IPS-20b (cell line): ENCODE measurements at regions not wholly inside any gene's neighbourhood (a gene's known extent, or its start where the extent isn't known, plus 50 kb on each side); places are given as distances from the start of the nearest gene placed in this dataset.
"Not testable (repeated sequence)": the region's sequence is repeated elsewhere in the genome, so short reads cannot be mapped to it uniquely, and the experiment has no call there.

ENCODE experiments used
- H3K27ac ChIP-seq: one replicate; pipeline ENCODE4 v1.5.1; 2013; ENCODE audit warnings: low read length
- H3K27me3 ChIP-seq: 2 replicates; pipeline ENCODE4 v1.6.1; 2013; ENCODE audit warnings: mild to moderate bottlenecking, low read length, inconsistent platforms; ENCODE audit not compliant: insufficient read depth
- H3K36me3 ChIP-seq: 2 replicates; pipeline ENCODE4 v1.6.1; 2013; ENCODE audit warnings: low read depth, mild to moderate bottlenecking, inconsistent platforms, low read length, moderate library complexity; ENCODE audit not compliant: insufficient read depth
- H3K4me1 ChIP-seq: 2 replicates; pipeline ENCODE4 v1.6.1; 2013; ENCODE audit warnings: mild to moderate bottlenecking, control low read depth, inconsistent platforms, low read length, moderate library complexity; ENCODE audit not compliant: insufficient read depth
- H3K4me3 ChIP-seq: 2 replicates; pipeline ENCODE4 v1.5.1; 2013; ENCODE audit warnings: mild to moderate bottlenecking, low read length, inconsistent platforms
- H3K9ac ChIP-seq: 2 replicates; pipeline ENCODE4 v1.6.1; 2013; ENCODE audit warnings: low read depth, mild to moderate bottlenecking, inconsistent platforms, low read length, moderate library complexity
- H3K9me3 ChIP-seq: 2 replicates; pipeline ENCODE4 v1.6.1; 2013; ENCODE audit warnings: mild to moderate bottlenecking, low read depth, low read length, inconsistent platforms; ENCODE audit not compliant: insufficient read depth

- Histone ChIP-seq H3K36me3 (no peaks in the 10 kb centered on the region), H3K4me1 (no peaks in the 10 kb centered on the region), H3K27me3 (no peaks in the 10 kb centered on the region), H3K9ac (no peak overlapping the region), H3K4me3 (no peak overlapping the region), H3K27ac (no peak overlapping the region), H3K9me3 (no peaks in the 10 kb centered on the region)
These were observed 127.0 kb downstream of the ARRDC3 start for GRCh38 chr5:91256142-91256524.

DNA sequence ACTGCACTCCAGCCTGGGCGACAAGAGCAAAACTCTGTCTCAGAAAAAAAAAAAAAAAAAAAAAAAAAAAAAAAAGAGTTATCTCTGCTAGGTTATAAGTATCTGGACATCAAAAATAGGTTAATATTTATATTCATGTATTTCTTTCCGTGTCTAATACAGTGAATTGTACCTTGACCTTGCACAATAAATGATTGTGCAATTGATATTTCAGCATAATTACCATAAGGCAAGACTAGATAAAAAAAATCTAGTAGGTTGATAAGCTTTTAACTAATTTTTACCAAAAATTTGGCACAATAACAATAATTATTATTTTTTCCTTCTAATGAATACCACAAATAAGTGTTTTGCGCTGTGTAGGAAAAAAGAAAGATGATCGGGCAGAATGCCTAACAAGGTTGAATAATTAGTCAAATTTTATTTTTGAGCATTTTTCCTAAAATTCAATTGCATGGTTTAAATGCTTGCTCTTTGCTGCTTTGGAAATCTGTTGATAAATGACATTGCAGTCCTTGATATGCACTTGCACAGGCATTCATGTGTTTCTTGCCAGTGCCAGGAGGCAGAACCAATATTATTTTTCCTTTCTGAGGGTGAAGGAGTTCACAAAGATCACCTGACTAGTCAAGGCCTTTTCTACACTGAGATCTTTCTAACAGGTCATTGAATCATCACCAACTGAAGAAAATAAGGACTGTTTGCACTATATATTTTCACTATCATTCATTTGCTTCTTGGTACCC is 127.5 kb downstream of the ARRDC3 start:
- Histone ChIP-seq H3K9ac (no peak overlapping the region), H3K27ac (no peak overlapping the region), H3K9me3 (no peaks in the 10 kb centered on the region), H3K27me3 (no peaks in the 10 kb centered on the region), H3K36me3 (no peaks in the 10 kb centered on the region), H3K4me3 (no peak overlapping the region), H3K4me1 (no peaks in the 10 kb centered on the region)

DNA sequence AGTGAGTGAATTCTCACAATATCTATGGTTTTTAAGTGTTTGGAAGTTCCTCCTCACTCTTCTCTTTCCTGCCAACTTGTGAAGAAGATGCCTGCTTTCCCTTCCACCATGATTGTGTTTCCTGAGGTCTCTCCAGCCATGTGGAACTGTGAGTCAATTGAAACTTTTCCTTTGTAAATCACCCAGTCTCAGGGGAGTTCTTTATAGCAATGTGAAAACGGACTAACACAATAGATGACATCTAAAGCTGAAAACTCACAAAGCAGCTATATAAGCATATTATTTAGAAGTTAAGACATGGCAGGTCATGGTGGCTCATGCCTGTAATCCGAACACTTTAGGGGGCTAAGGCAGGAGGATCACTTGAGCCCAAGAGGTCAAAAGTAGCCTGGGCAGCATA is 130.2 kb downstream of the ARRDC3 start:
- H3K9ac ChIP-seq = no peak overlapping the region
- H3K36me3 ChIP-seq = no peaks in the 10 kb centered on the region
- H3K4me1 ChIP-seq = no peaks in the 10 kb centered on the region
- H3K9me3 ChIP-seq = no peaks in the 10 kb centered on the region
- no peak overlapping the region for H3K4me3 ChIP-seq
- H3K27ac ChIP-seq = no peak overlapping the region
- H3K27me3 ChIP-seq = no peaks in the 10 kb centered on the region

GRCh38 chr5:91245871-91246270 is 137.2 kb downstream of the ARRDC3 start:
- no peak overlapping the region for H3K27ac ChIP-seq
- no peak overlapping the region for H3K9ac ChIP-seq
- no peak overlapping the region for H3K4me3 ChIP-seq
- no peaks in the 10 kb centered on the region for H3K36me3 ChIP-seq
- H3K9me3 ChIP-seq = peaks cover 3% of the 10 kb centered on the region; the same call in 1 of the 2 replicates
- H3K4me1 ChIP-seq = no peaks in the 10 kb centered on the region
- H3K27me3 ChIP-seq = no peaks in the 10 kb centered on the region

DNA sequence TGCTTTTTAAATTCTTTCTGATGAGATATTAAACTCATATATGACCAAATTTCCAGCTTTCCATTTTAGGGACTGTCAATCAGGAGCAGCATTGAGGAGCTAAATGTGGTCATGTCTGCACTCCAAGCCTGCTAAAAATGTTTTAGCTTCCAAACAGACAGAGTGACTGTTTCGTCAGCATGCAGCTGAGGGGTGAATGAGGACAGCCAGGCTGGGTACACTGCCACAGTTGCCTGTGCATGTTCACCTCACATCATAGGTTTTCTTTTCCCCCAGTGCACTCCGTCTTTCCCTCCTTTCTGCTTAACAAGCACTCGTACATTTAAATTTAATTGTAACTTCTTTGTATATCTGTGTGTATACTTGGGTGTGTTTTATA is 138.1 kb downstream of the ARRDC3 start:
- H3K9me3 ChIP-seq = peaks cover 3% of the 10 kb centered on the region; the same call in 1 of the 2 replicates
- no peak overlapping the region for H3K4me3 ChIP-seq
- H3K27me3 ChIP-seq = no peaks in the 10 kb centered on the region
- no peaks in the 10 kb centered on the region for H3K36me3 ChIP-seq
- no peak overlapping the region for H3K27ac ChIP-seq
- H3K9ac ChIP-seq = no peak overlapping the region
- H3K4me1 ChIP-seq = no peaks in the 10 kb centered on the region

DNA sequence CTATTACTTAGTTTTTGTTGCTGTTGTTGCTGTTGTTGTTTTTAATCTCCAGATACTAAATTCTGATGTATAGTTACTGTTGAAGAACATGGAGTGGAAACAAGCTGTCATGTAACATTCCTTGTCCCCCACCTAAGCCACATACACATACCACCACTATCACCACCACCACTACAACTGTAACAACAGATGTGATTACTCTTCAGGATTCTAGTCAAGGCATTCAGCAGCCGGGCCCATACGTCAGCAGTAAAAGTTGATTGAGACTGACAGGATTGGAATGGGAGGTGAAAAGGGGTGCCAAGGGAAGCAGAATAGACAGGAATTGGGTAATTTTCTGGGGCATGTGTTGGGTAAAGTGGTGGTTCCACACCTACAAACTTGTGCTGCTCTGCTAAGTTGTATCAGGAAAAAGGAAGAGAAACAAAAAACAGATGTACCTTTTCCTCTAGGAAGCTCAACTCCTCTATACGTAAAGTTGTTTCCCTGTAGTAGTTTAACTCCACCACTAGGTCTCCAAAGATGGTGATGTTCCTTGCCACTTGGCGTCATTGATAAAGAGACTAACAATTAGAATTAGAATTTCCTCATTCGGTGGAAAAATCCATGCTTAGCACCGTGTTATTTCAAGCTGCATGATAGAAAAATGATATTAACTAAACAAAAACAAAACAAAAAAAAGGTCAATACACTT is 138.6 kb downstream of the ARRDC3 start:
- Histone ChIP-seq H3K9me3 (peaks cover 3% of the 10 kb centered on the region; the same call in 1 of the 2 replicates), H3K27ac (no peak overlapping the region), H3K4me1 (no peaks in the 10 kb centered on the region), H3K4me3 (no peak overlapping the region), H3K27me3 (no peaks in the 10 kb centered on the region), H3K9ac (no peak overlapping the region), H3K36me3 (no peaks in the 10 kb centered on the region)

- no peaks in the 10 kb centered on the region for H3K4me1 ChIP-seq
- H3K9ac ChIP-seq = no peak overlapping the region
- H3K27me3 ChIP-seq = no peaks in the 10 kb centered on the region
- no peak overlapping the region for H3K4me3 ChIP-seq
- no peak overlapping the region for H3K27ac ChIP-seq
- peaks cover 3% of the 10 kb centered on the region; the same call in 1 of the 2 replicates for H3K9me3 ChIP-seq
- no peaks in the 10 kb centered on the region for H3K36me3 ChIP-seq
These were observed 139.3 kb downstream of the ARRDC3 start for GRCh38 chr5:91243852-91244251.

DNA sequence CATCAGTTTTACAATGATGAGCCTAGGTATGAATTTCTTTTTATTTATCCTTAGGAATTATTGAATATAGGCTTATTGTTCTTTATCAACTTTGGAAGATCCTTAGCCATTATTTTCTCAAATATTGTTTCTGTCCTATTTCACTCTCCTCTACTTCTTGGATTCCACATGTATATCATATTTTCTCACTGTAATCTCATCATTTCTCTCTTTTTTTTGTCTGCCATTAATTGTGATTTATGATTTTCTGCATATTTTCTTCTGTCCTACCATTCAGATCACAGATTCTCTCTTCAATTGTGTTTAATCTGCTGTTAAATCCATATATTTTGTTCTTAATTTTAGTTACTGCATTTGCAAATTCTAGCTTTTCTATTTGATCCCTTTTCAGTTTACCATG is 139.8 kb downstream of the ARRDC3 start:
- H3K4me1 ChIP-seq = no peaks in the 10 kb centered on the region
- no peak overlapping the region for H3K4me3 ChIP-seq
- H3K9me3 ChIP-seq = peaks cover 3% of the 10 kb centered on the region; the same call in 1 of the 2 replicates
- no peak overlapping the region for H3K9ac ChIP-seq
- no peaks in the 10 kb centered on the region for H3K27me3 ChIP-seq
- H3K27ac ChIP-seq = no peak overlapping the region
- H3K36me3 ChIP-seq = no peaks in the 10 kb centered on the region

DNA sequence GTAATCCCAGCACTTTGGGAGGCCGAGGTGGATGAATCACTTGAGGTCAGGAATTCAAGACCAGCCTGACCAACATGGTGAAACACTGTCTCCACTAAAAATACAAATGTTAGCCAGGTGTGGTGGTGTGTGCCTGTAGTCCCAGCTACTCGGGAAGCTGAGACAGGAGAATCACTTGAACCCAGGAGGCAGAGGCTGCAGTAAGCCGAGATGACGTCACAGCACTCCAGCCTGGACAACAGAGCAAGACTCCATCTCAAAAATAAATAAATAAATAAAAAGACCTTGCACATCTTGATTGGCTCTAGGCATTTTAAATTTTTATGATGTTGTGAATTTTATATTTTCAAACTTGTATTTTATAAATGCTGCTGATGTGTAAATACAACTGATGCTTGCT is 141.7 kb downstream of the ARRDC3 start:
- not testable (repeated sequence) for H3K4me3 ChIP-seq, H3K27me3 ChIP-seq, H3K36me3 ChIP-seq, H3K9me3 ChIP-seq, H3K9ac ChIP-seq, H3K4me1 ChIP-seq, H3K27ac ChIP-seq

DNA sequence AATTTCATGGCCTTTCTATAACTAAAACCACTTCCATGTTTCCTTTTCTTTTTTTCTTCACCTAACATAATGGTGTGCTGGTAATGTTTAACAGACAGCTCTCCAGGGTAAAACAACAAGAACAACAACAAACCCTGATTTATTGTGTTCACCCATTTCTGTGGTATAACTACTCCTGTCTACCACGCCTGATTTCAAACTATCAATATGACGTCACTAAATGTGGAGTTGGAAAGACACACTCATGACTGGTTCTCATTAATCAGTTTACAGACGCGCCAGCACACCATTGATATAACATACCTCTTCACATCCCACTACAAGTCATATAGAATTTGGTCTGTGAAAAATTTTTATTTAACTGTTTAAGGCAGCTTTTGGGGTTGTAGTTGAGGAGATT is 142.9 kb downstream of the ARRDC3 start:
- Histone ChIP-seq H3K36me3 (no peaks in the 10 kb centered on the region), H3K4me1 (no peaks in the 10 kb centered on the region), H3K27me3 (no peaks in the 10 kb centered on the region), H3K9me3 (peaks cover 3% of the 10 kb centered on the region; the same call in 1 of the 2 replicates), H3K27ac (no peak overlapping the region), H3K9ac (no peak overlapping the region), H3K4me3 (no peak overlapping the region)

DNA sequence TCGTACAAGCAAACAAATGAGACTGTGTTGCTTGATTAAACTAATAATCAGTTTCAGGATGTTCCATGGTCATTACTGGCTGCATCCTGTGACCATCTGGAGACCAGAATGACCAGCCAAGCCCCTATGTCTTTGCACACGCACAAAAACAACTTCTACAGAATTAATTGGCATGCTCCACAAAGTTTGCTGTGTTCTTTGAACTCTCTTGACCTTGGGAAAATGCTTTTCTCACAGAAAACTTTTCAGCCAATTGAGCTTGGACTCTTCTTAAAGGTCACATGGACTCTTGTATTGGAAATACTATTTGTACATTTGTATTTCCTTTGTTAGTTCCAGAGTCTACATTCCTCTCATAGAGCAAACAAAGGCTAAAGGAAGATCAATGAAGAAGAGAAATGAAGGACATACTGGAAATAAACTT is 147.8 kb downstream of the ARRDC3 start:
- H3K27ac ChIP-seq = no peak overlapping the region

DNA sequence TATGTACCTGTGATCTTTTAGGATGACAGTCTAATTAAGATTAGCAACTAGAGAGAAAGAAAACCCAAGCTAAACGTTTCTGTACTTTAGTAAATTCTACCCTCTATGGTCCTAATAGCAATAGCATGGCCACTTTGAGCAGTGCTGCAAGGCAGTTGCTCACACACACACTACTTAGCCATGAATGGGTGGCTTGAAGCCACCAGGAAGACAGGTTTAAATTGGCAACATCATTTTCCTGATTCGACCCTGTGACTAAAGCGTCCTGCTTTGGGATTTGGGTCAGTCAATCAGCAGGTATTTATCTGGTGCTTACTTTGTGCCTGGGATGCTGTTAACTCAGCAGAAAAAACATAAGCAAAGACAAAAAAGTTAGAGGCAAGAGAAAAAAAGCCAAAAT is 150.6 kb downstream of the ARRDC3 start:
- Histone ChIP-seq H3K27ac (no peak overlapping the region), H3K4me3 (no peak overlapping the region), H3K9ac (no peak overlapping the region), H3K27me3 (no peaks in the 10 kb centered on the region), H3K9me3 (no peaks in the 10 kb centered on the region; the same call in 1 of the 2 replicates), H3K4me1 (no peaks in the 10 kb centered on the region), H3K36me3 (no peaks in the 10 kb centered on the region)

More for the DNA sequence above, 147.8 kb downstream of the ARRDC3 start:
- H3K4me1 ChIP-seq = no peaks in the 10 kb centered on the region
- H3K9ac ChIP-seq = no peak overlapping the region
- no peaks in the 10 kb centered on the region; the same call in 1 of the 2 replicates for H3K9me3 ChIP-seq
- H3K4me3 ChIP-seq = no peak overlapping the region
- H3K36me3 ChIP-seq = no peaks in the 10 kb centered on the region
- H3K27me3 ChIP-seq = no peaks in the 10 kb centered on the region
